ENCODE measurements at regions not wholly inside any gene's neighbourhood (a gene's known extent, or its start where the extent isn't known, plus 50 kb on each side); places are given as distances from the start of the nearest gene placed in this dataset.

GRCh38 chr12:11486623-11487444 is 91.5 kb upstream of the PRB2 start:
- intact Hi-C loops (cut with micrococcal nuclease) (loop anchor here (1.0 to 10.0 kb wide), 7 partner anchors 140 to 1252 kb away; no protein-coding TSS in a partner anchor), dilution Hi-C loops (cut with MboI; ENCODE audit: extremely low pct_ligation_motif_present, low sequenced_read_pairs) (loop anchor here (25.0 kb wide), 1 partner anchor 250 kb away; no protein-coding TSS in a partner anchor)
- Histone ChIP-seq H4K20me1 (replicated peaks; ENCODE audit: control insufficient read depth, extremely low read depth, insufficient read depth, low read length) (no peaks in the 10 kb centered on the region), H2AFZ (ENCODE audit: low read depth, low read length) (no peak overlapping the region), H3K27ac (ENCODE audit: insufficient read depth, low read depth, low read length) (no peak overlapping the region), H3K9me3 (replicated peaks; ENCODE audit: control insufficient read depth, insufficient read depth, low read length) (no peaks in the 10 kb centered on the region), H3K36me3 (ENCODE audit: control insufficient read depth in 2 of 2, extremely low read depth in 1 of 2, insufficient read depth in 2 of 2, low read length in 2 of 2) (no peaks in the 10 kb centered on the region), H3K9me1 (replicated peaks; ENCODE audit: control insufficient read depth, extremely low read depth, insufficient read depth, low read length) (no peaks in the 10 kb centered on the region), H3K79me2 (ENCODE audit: control insufficient read depth, insufficient read depth, low read length) (no peaks in the 10 kb centered on the region), H3K9ac (replicated peaks; ENCODE audit: extremely low read depth, insufficient read depth, low read length) (no peak overlapping the region), H3K4me2 (ENCODE audit: insufficient read depth, low read length) (no peak overlapping the region), H3K27me3 (ENCODE audit: control insufficient read depth in 2 of 2, insufficient read depth in 2 of 2, low read length in 2 of 2) (peaks cover 7 to 23% of the 10 kb centered on the region in 2 experiments), H3K4me1 (ENCODE audit: control insufficient read depth, extremely low read depth, insufficient read depth, low read length) (peaks cover 17% of the 10 kb centered on the region), H3K4me3 (replicated peaks in 1 of 3; ENCODE audit: insufficient read depth in 1 of 3, low read depth in 1 of 3, low read length in 3 of 3) (no peak overlapping the region)
- FAIRE-seq (peak; percentile 91), DNase-seq (ENCODE audit: low read depth, low spot score) (peak; percentile 83)
- TF ChIP-seq FOS (IDR thresholded peaks at IDR 0.05; ENCODE audit: borderline replicate concordance, insufficient read depth, low read length) (peak; percentile 32), POLR2AphosphoS5 (IDR thresholded peaks at IDR 0.05; ENCODE audit: insufficient read depth, low read depth, low read length) (no peak), CTCF (IDR thresholded peaks at IDR 0.05; ENCODE audit: extremely low read depth in 1 of 2, insufficient read depth in 1 of 2, low read depth in 1 of 2, low read length in 2 of 2) (peak; percentile 79 to 95), EZH2 (IDR thresholded peaks at IDR 0.05; ENCODE audit: borderline replicate concordance, low read depth, low read length, severe bottlenecking) (peak; percentile 17)
- POLR2A ChIA-PET: no interaction called here
- BruUV-seq (replicated peaks): no TSS peak
- CTCF ChIA-PET: interaction anchor here (0.6 to 8.2 kb wide), 15 partner anchors 10 to 720 kb away, joined by 3 to 177 read pairs (median 4); partner anchors contain the start of gene SMIM10L1

Measured in endothelial cell of umbilical vein (primary cell).